GM12865 (cell line): ENCODE measurements at regions not wholly inside any gene's neighbourhood (a gene's known extent, or its start where the extent isn't known, plus 50 kb on each side); places are given as distances from the start of the nearest gene placed in this dataset.

Experiments used
- DNase-seq: peaks from one replicate; pipeline ENCODE4 v3.0.0; 2010; ENCODE audit warnings: low read depth
- H3K4me3 ChIP-seq: 2 replicates; pipeline ENCODE4 v1.5.1; 2011; ENCODE audit warnings: mild to moderate bottlenecking, low read depth, low read length, control low read depth
- TF ChIP-seq, protein P1 (sequence below): IDR thresholded peaks from 2 replicates; pipeline ENCODE4 v1.5.1; 2011; ENCODE audit warnings: low read length, control low read depth, low read depth, inconsistent platforms; ENCODE audit not compliant: insufficient read depth; ENCODE audit errors: missing control alignments

DNA sequence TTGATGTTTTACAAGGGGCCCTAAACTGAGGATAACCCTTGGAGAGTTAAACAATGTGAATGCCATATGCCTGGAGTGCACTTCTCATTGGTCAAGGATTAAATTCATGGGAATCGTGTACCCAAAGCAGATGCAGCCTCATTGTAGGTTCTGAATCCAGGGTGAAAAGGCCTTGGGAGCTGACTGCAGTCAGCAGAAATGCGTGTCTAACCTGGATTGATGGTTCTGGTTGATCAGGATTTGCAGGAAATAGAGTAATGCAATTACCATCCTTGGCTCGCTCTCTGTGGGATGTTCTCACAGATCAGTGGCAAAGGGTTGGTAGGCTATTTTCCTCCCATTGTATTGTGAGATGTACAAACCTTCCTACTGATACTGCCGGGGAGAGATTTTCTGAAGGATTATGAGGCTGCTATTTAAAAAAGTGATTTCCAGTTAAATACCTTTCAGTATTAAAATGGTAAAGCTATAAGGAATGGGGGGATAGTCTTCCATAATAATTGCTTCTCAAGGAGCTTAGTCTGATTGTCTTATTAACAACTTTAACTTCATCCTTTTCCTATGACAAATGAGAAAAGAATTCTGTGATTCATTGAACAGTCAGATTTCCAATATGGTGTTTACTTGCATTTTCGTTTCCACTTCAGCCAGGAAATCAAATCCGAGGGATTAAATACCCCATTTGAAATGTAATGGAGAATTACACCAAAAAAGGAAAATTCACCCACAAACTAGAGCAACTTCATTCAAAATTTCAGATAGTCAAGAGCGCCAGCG is 1028.1 kb upstream of the EEF2KMT start:
- TF ChIP-seq, protein P1, sequence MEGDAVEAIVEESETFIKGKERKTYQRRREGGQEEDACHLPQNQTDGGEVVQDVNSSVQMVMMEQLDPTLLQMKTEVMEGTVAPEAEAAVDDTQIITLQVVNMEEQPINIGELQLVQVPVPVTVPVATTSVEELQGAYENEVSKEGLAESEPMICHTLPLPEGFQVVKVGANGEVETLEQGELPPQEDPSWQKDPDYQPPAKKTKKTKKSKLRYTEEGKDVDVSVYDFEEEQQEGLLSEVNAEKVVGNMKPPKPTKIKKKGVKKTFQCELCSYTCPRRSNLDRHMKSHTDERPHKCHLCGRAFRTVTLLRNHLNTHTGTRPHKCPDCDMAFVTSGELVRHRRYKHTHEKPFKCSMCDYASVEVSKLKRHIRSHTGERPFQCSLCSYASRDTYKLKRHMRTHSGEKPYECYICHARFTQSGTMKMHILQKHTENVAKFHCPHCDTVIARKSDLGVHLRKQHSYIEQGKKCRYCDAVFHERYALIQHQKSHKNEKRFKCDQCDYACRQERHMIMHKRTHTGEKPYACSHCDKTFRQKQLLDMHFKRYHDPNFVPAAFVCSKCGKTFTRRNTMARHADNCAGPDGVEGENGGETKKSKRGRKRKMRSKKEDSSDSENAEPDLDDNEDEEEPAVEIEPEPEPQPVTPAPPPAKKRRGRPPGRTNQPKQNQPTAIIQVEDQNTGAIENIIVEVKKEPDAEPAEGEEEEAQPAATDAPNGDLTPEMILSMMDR, result no peak
- H3K4me3 ChIP-seq, result no peak overlapping the region
- no peak for DNase-seq

DNA sequence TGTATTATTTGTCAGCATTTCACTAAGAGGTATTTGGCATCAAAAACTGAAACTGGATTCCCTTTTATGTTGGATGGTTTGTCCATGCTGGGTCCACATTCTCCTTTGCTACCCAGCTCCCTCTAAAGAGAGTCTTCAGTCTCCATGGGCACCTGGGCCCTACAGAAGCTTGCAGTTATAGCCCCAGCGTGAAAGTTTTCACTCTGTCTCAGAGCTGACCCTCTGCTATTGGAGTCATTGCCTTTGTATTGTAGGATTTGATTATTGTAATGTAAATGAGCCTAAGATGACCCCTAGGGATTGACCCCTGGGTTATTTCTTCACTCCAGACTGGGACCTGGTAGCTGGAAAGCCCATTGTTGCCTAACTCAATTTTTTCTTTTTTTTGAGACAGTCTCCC is 1026.5 kb upstream of the EEF2KMT start:
- no peak for DNase-seq
- TF ChIP-seq, protein P1, result no peak
- no peak overlapping the region for H3K4me3 ChIP-seq

DNA sequence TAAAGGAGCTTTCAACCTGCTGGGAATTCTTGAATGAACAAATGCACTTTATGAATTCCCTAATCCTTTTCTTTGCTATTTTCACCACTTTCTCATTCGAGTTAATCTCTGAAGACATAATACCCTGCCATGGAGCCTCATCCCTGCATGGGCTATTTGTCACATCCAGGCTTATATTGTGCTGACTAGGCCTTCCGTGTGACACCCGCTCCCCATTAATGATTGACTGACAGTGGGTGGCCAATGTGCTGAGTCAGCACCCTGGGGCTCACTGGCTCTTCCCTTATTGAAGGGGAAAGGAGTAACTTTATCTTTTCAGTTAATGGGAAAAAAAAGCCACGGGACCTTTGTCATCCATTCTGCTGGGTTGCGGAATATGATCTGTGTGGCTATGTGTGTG is 1024.8 kb upstream of the EEF2KMT start:
- no peak overlapping the region for H3K4me3 ChIP-seq
- TF ChIP-seq, protein P1, result no peak
- no peak for DNase-seq

DNA sequence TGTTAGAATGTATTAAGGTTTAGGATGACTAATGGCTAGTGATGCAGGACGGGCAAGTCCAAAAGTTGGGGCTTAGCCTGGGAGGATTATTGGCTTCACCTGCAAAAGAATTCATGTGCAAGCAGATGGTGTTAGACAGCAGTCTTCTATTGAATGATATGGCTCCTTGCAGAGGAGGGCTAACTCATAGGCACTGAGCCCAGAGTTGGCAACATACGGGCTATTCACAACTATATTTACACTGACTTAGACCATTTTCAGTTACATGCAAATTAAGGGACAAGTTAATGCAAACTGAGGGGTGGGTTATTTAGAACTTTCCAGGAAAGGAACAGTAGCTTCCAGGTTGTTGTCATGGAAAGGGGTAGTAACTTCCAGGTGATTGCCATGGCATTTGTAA is 1017.1 kb upstream of the EEF2KMT start:
- TF ChIP-seq, protein P1, result no peak
- H3K4me3 ChIP-seq, result no peak overlapping the region
- no peak for DNase-seq

DNA sequence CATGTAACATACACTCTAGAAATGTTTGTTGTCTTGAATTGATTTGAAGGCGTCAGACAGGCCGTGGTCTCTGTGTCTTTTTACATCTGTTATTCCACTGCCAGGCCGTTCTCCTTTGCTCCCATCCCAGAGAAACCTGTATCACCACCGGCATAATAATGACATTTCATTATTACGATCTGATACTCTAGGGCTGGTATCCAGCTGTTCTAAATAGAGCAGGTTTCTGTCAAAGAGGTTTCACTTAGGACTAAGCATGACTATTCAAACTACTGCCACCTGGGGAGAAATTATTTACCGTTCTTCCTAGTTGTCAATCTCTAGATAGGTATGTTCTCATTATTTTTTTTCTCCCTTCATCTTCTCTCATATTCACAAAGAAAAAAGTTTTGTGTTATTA is 1016.2 kb upstream of the EEF2KMT start:
- DNase-seq, result no peak
- TF ChIP-seq, protein P1, result no peak

DNA sequence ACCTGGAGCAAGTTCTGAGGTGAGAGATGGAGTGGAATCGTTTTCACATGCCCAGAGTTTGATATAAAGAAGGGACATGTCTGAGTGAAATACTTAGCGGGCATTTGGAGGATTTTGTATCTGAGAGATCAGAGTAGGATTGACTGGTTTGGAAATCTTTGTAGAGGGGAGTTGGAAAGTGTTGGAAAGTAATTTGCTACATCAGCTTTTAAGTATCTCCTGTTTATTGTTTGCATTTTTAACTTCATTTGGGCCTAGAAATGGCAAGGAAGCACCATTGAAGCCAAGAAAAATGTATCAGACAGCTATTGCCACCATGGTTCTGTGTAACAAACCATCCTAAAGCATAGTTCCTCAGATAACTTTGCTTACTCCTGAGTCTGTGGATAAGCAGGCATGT is 1015.1 kb upstream of the EEF2KMT start:
- TF ChIP-seq, protein P1, result no peak
- DNase-seq, result no peak
- no peak overlapping the region for H3K4me3 ChIP-seq

More for the DNA sequence above, 1016.2 kb upstream of the EEF2KMT start:
- H3K4me3 ChIP-seq, result no peak overlapping the region

DNA sequence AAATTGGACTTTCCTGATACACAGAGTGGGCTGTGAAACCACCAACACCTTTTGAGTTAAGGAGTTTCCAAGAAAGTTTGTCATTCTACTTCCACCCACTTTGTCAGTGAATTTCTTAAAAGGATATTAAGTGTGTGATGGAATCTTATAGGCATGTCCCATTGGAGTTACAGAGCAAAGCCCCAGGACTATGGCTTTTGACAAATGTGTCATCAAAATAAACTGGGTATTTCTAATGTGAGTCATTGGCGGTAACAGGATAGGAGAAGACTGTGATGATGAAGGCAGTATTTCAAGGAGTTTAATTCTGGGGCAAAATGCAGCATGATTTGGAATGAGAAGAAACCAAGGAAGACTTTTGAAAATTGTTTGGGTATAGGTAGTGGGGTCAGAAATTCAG is 1013.8 kb upstream of the EEF2KMT start:
- TF ChIP-seq, protein P1, result no peak
- no peak overlapping the region for H3K4me3 ChIP-seq
- no peak for DNase-seq
